B cell (primary cell): ENCODE measurements at regions not wholly inside any gene's neighbourhood (a gene's known extent, or its start where the extent isn't known, plus 50 kb on each side); places are given as distances from the start of the nearest gene placed in this dataset.

Source experiments
- ATAC-seq: fragments of 200-7000 bp; cut with Tn5 transposase; one replicate; pipeline ENCODE4 v1.10.0; 2021; ENCODE audit warnings: low read depth, mild to moderate bottlenecking, moderate number of reproducible peaks, moderate library complexity
- CTCF ChIA-PET: fragments of 350-600 bp; sonication (Branson Sonifier 250); formaldehyde crosslinking; loops from one replicate; lab custom pipeline; 2021; ENCODE audit warnings: antibody characterized with exemption, inconsistent platforms; lab: Charles Lee
- POLR2A ChIA-PET: fragments of 350-600 bp; sonication (Branson Sonifier 250); formaldehyde crosslinking; loops from one replicate; lab custom pipeline; 2021; ENCODE audit warnings: antibody characterized with exemption; lab: Charles Lee
- DNase-seq: peaks from one replicate; pipeline ENCODE4 v3.0.0; 2013
- H2AFZ ChIP-seq: 2 replicates; pipeline ENCODE4 v1.6.1; 2012; ENCODE audit warnings: mild to moderate bottlenecking, low read depth, low read length; ENCODE audit not compliant: insufficient read depth, poor library complexity, severe bottlenecking
- H3K27ac ChIP-seq, 2 donors: 1 replicate in 1 of 2; 2 replicates in 1 of 2; pipeline ENCODE4 v1.5.1; 2012 to 2013; ENCODE audit warnings: low read length in 2 of 2, mild to moderate bottlenecking in 2 of 2, moderate library complexity in 1 of 2
- H3K27me3 ChIP-seq, 4 experiments: fragments of 200-600 bp in 1 of 4; sonication (generic) in 1 of 4; replicated peaks in 1 of 4; 1 replicate in 2 of 4; 2 replicates in 2 of 4; pipeline versions ENCODE4 v1.6.1 to v1.7.0; 2013 to 2016; ENCODE audit warnings: low read length in 3 of 4, mild to moderate bottlenecking in 2 of 4, mixed read lengths in 1 of 4, moderate library complexity in 1 of 4; ENCODE audit not compliant: insufficient read depth in 4 of 4, control insufficient read depth in 3 of 4; ENCODE audit errors: control extremely low read depth in 1 of 4
- H3K36me3 ChIP-seq, 2 experiments: replicated peaks in 1 of 2; 1 replicate in 1 of 2; 2 replicates in 1 of 2; pipeline versions ENCODE4 v1.6.1 to v1.7.1; 2013; ENCODE audit warnings: low read length in 1 of 2; ENCODE audit not compliant: insufficient read depth in 2 of 2, control insufficient read depth in 1 of 2; ENCODE audit errors: control extremely low read depth in 1 of 2, extremely low read depth in 1 of 2
- H3K4me1 ChIP-seq, 2 donors: fragments of 200-600 bp in 1 of 2; sonication (generic) in 1 of 2; 1 replicate in 1 of 2; 2 replicates in 1 of 2; pipeline versions ENCODE4 v1.5.1 to v1.6.1; 2013 to 2017; ENCODE audit warnings: low read length in 2 of 2; ENCODE audit not compliant: control insufficient read depth in 2 of 2, insufficient read depth in 2 of 2
- H3K4me2 ChIP-seq: replicated peaks from 2 replicates; pipeline ENCODE3; 2012; ENCODE audit warnings: mild to moderate bottlenecking, low read depth, low read length; ENCODE audit not compliant: poor library complexity, severe bottlenecking
- H3K4me3 ChIP-seq, 5 experiments: fragments of 200-600 bp in 1 of 5; sonication (generic) in 1 of 5; 1 replicate in 3 of 5; 2 replicates in 2 of 5; pipeline versions ENCODE4 v1.5.1 to v1.7.0; 2011 to 2016; ENCODE audit warnings: low read length in 4 of 5, mild to moderate bottlenecking in 4 of 5, low read depth in 2 of 5, control low read depth in 1 of 5, moderate library complexity in 1 of 5; ENCODE audit not compliant: insufficient read depth in 1 of 5; ENCODE audit errors: control extremely low read depth in 1 of 5, extremely low read depth in 1 of 5
- H3K79me2 ChIP-seq: fragments of 200-600 bp; sonication (generic); one replicate; pipeline ENCODE4 v1.6.0; 2016; ENCODE audit warnings: low read length; ENCODE audit not compliant: control insufficient read depth, insufficient read depth
- H3K9ac ChIP-seq: fragments of 200-600 bp; sonication (generic); 2 replicates; pipeline ENCODE4 v1.6.1; 2017; ENCODE audit warnings: mild to moderate bottlenecking, low read length, moderate library complexity
- H3K9me3 ChIP-seq, 3 donors: one replicate each; pipeline versions ENCODE4 v1.6.1 to v1.7.1; 2013; ENCODE audit warnings: low read length in 2 of 3; ENCODE audit not compliant: control insufficient read depth in 2 of 3, insufficient read depth in 1 of 3; ENCODE audit errors: control extremely low read depth in 1 of 3
- H4K20me1 ChIP-seq: 2 replicates; pipeline ENCODE4 v1.6.0; 2012; ENCODE audit warnings: mild to moderate bottlenecking, low read length; ENCODE audit not compliant: insufficient read depth, control insufficient read depth, poor library complexity, severe bottlenecking
- H3K27ac Mint-ChIP-seq: one replicate; pipeline ENCODE4 v1.8.0; 2021; ENCODE audit warnings: mixed read lengths
- H3K27me3 Mint-ChIP-seq: one replicate; pipeline ENCODE4 v1.8.0; 2021; ENCODE audit warnings: mixed read lengths
- H3K4me1 Mint-ChIP-seq: one replicate; pipeline ENCODE4 v1.8.0; 2021; ENCODE audit warnings: mixed read lengths
- H3K4me3 Mint-ChIP-seq: one replicate; pipeline ENCODE4 v1.8.0; 2021; ENCODE audit warnings: mixed read lengths
- H3K9me3 Mint-ChIP-seq: one replicate; pipeline ENCODE4 v1.8.0; 2022; ENCODE audit warnings: mixed read lengths; ENCODE audit not compliant: insufficient read depth
- EZH2 ChIP-seq: IDR thresholded peaks from 2 replicates; pipeline ENCODE4 v1.6.1; 2012; ENCODE audit warnings: borderline replicate concordance, low read depth, mild to moderate bottlenecking, moderate library complexity, low read length; ENCODE audit not compliant: insufficient read depth, poor library complexity, severe bottlenecking
- WGBS: methylation state at CpG from one replicate; pipeline ENCODE4 v1.1.5; 2013; ENCODE audit warnings: missing lambda C conversion rate; ENCODE audit not compliant: insufficient coverage; 5-methylcytosine and 5-hydroxymethylcytosine counted together
- intact Hi-C: fragments of 100-400 bp; cut with micrococcal nuclease; formaldehyde crosslinking; loops from one replicate; pipeline ENCODE4 v1.10.0; 2022
- TF ChIP-seq, protein P1 (sequence below): fragments of 200-600 bp; IDR thresholded peaks from one replicate; pipeline ENCODE4 v1.8.0; 2022; ENCODE audit warnings: antibody characterized with exemption, mild to moderate bottlenecking

DNA sequence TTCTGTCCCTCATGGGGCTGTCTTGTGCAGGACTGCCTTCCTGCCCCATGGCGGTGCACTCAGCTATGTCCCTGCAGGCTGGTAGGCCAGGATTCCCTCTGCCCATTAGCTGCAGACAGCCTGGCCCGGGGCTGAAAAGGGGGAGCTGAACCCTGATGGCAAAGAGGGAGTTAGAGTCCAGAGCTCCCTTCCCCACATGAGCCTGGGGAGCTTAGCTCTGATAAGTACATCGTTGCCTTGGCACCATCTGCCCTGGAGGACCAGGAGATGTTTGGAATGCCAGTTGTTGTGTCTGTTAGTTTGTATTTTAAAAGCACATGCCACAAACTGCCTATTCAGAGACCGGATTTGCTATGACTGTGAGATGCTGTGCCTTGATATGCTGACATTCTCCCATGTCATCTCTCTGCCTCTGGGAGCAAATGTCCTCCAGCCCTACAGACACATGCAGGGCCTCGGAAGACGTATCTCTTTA lies 65.1 kb upstream of the AFF3 start:
- peaks cover 4 to 6% of the 10 kb centered on the region in 2 donors for H3K4me1 ChIP-seq
- POLR2A ChIA-PET = no interaction called here
- H3K79me2 ChIP-seq = no peaks in the 10 kb centered on the region
- no peaks in the 10 kb centered on the region for H3K9me3 ChIP-seq
- H3K9ac ChIP-seq = no peak overlapping the region
- Mint-ChIP-seq H3K27me3 (peaks cover 21% of the 10 kb centered on the region), H3K4me1 (peaks cover 12% of the 10 kb centered on the region), H3K27ac (no peak overlapping the region), H3K4me3 (no peak overlapping the region), H3K9me3 (no peaks in the 10 kb centered on the region)
- no peak for DNase-seq
- H4K20me1 ChIP-seq = no peaks in the 10 kb centered on the region
- H3K27ac ChIP-seq = no peak overlapping the region
- no peak overlapping the region for H3K4me2 ChIP-seq
- peaks cover 0 to 4% (median 0%) of the 10 kb centered on the region in 4 experiments for H3K27me3 ChIP-seq
- CTCF ChIA-PET = no interaction called here
- no peak overlapping the region for H2AFZ ChIP-seq
- no peak overlapping the region for H3K4me3 ChIP-seq
- intact Hi-C loops = no loop called here
- no peaks in the 10 kb centered on the region for H3K36me3 ChIP-seq
- 95% methylated on average over 3 of the region's 6 CpGs for WGBS
- no peak for ATAC-seq
- TF ChIP-seq EZH2 = no peak
- TF ChIP-seq, protein P1, sequence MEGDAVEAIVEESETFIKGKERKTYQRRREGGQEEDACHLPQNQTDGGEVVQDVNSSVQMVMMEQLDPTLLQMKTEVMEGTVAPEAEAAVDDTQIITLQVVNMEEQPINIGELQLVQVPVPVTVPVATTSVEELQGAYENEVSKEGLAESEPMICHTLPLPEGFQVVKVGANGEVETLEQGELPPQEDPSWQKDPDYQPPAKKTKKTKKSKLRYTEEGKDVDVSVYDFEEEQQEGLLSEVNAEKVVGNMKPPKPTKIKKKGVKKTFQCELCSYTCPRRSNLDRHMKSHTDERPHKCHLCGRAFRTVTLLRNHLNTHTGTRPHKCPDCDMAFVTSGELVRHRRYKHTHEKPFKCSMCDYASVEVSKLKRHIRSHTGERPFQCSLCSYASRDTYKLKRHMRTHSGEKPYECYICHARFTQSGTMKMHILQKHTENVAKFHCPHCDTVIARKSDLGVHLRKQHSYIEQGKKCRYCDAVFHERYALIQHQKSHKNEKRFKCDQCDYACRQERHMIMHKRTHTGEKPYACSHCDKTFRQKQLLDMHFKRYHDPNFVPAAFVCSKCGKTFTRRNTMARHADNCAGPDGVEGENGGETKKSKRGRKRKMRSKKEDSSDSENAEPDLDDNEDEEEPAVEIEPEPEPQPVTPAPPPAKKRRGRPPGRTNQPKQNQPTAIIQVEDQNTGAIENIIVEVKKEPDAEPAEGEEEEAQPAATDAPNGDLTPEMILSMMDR = no peak

DNA sequence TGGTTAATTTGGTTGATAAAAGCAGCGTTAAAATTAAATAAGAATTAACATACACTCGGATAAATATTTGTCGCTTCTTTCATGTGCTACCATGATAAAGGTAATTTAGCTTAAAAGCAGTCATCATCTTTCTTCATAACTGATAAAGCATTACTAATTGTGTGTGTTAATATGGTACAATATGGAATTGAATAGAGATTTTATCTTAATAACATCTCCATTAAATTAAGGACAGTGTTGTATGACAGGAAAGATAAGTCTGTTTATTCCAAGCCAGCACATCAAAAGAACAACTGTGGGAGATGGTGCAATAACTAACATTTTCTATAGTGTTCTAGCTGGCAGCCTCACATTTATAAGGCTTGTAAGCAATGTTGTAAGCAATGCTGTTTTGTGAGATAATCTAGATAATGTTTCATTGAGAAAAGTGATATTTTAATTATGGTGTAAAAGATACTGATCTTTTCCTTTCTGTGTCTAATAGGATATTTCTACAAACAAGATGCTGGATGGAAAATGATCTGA lies 64.4 kb upstream of the AFF3 start:
- Mint-ChIP-seq H3K27me3 (peaks cover 24% of the 10 kb centered on the region), H3K9me3 (peaks cover 2% of the 10 kb centered on the region), H3K27ac (no peak overlapping the region), H3K4me3 (no peak overlapping the region), H3K4me1 (peaks cover 12% of the 10 kb centered on the region)
- ChIA-PET CTCF (interaction anchor here (1.6 kb wide), 1 partner anchor 14 kb away, joined by 4 read pairs; no protein-coding TSS in a partner anchor), POLR2A (no interaction called here)
- no CpG with 5 or more reads among the region's 3 CpGs for WGBS
- DNase-seq (no peak), ATAC-seq (no peak)
- no peak overlapping the region for H3K4me3 ChIP-seq
- no peak overlapping the region for H2AFZ ChIP-seq
- no peak overlapping the region for H3K4me2 ChIP-seq
- H3K4me1 ChIP-seq = peaks cover 4 to 6% of the 10 kb centered on the region in 2 donors
- no peaks in the 10 kb centered on the region for H3K36me3 ChIP-seq
- H3K27me3 ChIP-seq = peaks cover 0 to 9% (median 0%) of the 10 kb centered on the region in 4 experiments
- intact Hi-C loops = no loop called here
- no peak overlapping the region for H3K27ac ChIP-seq
- no peaks in the 10 kb centered on the region for H3K79me2 ChIP-seq
- no peaks in the 10 kb centered on the region for H4K20me1 ChIP-seq
- peaks cover 0 to 6% (median 0%) of the 10 kb centered on the region in 3 donors for H3K9me3 ChIP-seq
- H3K9ac ChIP-seq = no peak overlapping the region
- TF ChIP-seq, protein P1 = no peak
- no peak for TF ChIP-seq EZH2
